GM21528 (cell line): ENCODE measurements at regions not wholly inside any gene's neighbourhood (a gene's known extent, or its start where the extent isn't known, plus 50 kb on each side); places are given as distances from the start of the nearest gene placed in this dataset.

Source experiments
- ATAC-seq: cut with Tn5 transposase; IDR thresholded peaks from one replicate; pipeline ENCODE4 v1.9.1; 2021; ENCODE audit warnings: mild to moderate bottlenecking, moderate library complexity; ENCODE audit not compliant: unreplicated experiment, low FRiP score

DNA sequence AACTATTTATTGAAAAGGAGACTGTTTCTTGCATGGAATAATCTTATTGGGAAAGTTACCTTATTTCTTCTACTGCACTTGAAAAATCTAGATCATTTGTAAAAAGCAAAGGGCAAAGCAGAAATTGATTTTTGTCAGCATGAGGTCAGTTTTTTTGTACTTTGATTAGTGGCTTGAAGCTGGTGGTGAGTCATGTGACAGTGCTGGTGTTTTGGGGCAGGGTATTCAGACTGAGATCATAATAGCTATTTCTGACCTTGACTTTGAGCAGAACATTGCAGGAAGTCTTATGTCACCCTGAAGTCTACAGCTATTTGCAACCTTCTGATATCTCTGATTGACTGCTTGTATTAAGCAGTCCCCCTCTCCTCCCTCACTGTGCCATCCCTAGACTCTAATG lies 66.3 kb upstream of the SORCS3 start:
- ATAC-seq, result no peak

GRCh38 chr10:104576611-104577010 lies 64.5 kb upstream of the SORCS3 start:
- ATAC-seq, result no peak

- ATAC-seq, result no peak
Measured at GRCh38 chr10:104577163-104577562, 63.9 kb upstream of the SORCS3 start.

- no peak for ATAC-seq
Measured at GRCh38 chr10:104577861-104578521, 63.1 kb upstream of the SORCS3 start.

DNA sequence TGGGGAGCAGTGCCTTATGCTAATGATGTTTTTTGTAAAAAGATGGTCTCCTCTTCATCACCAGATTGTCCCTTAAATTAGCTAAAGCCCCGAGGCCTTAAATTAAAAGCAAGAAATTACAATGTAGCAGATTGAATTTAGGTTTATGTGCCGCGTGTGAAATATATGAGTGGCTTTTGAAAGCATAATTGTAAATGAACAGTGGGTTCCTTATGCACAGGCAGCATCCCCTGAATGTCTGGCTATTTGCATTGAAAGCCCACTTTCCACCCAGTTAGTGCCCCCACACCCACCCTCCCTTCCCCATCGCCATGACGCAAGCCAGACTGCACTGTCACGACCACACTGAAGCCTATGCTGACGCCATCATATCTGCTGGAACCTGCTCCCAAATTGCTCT lies 62.4 kb upstream of the SORCS3 start:
- no peak for ATAC-seq

DNA sequence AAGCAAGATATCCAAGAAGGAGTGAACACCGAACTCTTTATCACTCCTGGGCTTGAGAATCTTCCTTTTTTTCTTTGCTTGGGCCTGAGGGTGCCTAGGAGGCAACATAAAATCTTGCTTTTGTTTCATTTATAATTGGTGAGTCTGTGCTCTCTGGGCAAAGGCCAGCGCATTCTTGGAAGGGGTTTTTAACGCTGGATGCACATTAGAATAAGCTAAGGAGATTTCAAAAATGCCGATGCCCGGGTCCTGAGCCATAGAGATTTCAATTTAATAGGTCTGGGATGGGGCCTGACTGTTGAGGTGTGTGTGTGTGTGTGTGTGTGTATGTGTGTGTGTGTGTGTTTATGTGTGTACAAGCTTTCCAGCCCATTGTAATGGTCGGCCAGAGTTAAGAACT lies 62.0 kb upstream of the SORCS3 start:
- ATAC-seq, result no peak

DNA sequence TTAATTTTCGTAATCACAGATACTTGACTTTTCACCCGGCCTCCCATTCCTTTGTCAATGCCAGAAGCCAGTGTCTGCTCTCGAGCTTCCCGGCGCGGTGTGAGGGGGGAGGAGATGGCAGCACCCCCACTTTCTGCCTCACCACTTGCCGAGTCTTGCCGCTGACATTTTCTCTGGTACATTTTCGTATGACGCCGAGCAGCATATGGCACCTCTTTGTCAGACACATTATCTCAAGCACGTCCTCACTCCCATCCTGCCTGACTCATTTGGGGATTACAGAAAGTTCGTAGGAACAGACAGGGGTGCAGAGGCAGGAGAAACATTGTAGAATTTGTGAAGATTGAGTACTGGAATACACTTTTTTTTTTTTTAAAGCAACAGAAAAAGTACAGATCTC lies 60.8 kb upstream of the SORCS3 start:
- no peak for ATAC-seq

DNA sequence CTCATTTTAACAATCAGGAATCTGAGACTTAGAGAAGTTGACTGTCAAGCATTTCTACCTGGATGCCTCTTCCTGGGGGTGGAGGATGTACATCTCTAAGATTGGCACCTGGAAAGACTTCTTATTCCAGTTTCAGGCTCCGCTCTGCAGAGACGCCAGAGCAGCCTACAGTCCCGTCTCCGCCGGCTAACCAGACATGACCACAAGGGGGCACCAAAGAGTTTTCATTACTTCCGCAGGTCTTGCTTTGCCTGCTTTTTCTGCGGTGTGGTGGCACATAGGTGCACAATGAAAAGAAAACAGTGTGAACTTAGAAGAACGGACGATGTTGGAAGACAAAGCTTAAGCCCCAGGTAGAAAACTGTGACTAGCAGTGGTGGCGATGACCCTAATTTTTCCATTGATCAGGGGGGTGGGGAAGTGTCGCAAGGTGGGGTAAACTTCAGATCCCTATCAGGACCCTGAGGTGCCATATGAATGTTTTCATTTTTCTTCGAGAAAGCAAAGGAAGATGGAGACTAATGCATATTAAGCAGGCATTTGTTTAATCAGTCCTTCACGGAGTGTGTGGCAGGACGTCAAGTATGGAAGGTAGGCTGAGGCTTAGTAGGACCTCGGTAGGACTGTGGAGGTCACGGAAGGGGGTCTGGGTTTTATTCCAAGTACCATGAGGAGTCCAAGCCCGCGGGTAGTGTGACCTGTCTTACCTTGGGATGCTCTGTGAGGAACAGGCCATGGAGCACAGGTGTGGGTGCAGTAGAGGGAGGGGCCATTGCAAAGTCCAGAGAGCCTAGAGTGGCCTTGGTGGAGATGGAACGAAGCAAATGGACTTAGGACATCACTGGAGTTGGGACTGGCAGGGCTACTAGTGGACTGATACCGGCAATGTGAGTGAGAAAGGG lies 60.1 kb upstream of the SORCS3 start:
- ATAC-seq, result peak; percentile 76

DNA sequence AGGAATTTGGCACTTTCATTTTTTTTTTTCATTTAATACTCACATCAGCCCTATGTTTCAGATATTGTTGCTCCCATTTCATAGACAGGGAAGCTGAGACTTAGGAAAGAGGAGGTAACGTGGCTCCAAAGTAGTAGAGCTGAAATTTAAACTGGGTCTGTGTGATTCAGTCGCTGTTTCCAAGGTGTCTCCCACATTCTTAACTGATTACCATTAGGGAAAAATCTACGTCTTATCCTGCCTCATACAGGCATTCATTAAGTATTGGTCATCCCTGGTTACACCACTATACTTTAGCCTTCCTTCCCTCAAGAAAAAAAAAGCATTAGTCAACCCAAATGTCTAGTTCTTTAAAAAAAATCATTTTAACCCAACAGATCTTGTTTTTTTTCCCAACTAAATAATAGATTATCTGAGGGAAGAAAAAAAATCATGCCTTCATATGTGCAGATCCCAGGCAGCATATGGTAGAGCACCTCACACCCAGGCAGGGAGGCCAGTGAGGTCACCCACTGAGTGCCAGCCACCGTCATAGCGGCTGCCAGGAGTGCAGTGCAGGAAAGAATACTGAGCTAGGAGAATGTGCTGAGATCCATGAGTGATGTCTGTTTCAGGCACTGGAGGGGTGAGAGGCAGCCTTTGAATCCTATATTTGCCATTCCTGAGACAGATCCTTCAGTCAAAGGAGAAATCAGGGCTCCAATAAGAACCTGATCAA lies 59.0 kb upstream of the SORCS3 start:
- ATAC-seq, result no peak

GRCh38 chr10:104582602-104582951 lies 58.5 kb upstream of the SORCS3 start:
- no peak for ATAC-seq

- no peak for ATAC-seq
Measured at GRCh38 chr10:104582966-104583365, 58.1 kb upstream of the SORCS3 start.

DNA sequence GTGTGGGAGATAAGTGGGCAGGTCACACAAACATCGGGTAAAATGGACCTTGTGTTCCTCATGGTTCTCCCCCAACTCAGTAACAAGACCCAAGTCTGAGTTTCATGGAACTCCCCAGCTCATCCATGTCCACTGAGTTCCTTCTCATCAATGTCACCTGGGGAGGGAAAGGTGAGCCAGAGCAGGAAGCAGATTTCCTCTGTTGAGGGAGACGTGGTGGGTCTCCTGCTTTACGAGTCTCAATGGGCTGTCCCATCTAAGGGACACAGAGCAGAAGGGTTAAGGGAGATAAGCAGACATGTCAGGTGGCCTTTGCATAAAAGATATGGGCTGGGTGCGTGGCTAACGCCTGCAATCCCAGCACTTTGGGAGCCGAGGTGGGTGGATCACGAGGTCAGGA lies 56.5 kb upstream of the SORCS3 start:
- no peak for ATAC-seq

GRCh38 chr10:104587751-104588150 lies 53.3 kb upstream of the SORCS3 start:
- ATAC-seq, result no peak

GRCh38 chr10:104589431-104589830 lies 51.7 kb upstream of the SORCS3 start:
- no peak for ATAC-seq

- ATAC-seq, result no peak
Measured at GRCh38 chr10:104589871-104590270, 51.2 kb upstream of the SORCS3 start.
